HEK293 (cell line): ENCODE measurements at regions not wholly inside any gene's neighbourhood (a gene's known extent, or its start where the extent isn't known, plus 50 kb on each side); places are given as distances from the start of the nearest gene placed in this dataset.

ENCODE experiments used
- GFI1B ChIP-seq: fragments of 450-650 bp; formaldehyde crosslinking; IDR thresholded peaks from 2 replicates; pipeline ENCODE4 v1.5.1; 2016; ENCODE audit warnings: missing biosample characterization, missing genetic modification characterization
- GLI4 ChIP-seq: fragments of 450-650 bp; formaldehyde crosslinking; IDR thresholded peaks from 2 replicates; pipeline ENCODE4 v1.5.1; 2016; ENCODE audit warnings: missing biosample characterization, missing genetic modification characterization
- KLF16 ChIP-seq: fragments of 450-650 bp; formaldehyde crosslinking; IDR thresholded peaks from 2 replicates; pipeline ENCODE4 v1.5.1; 2017; ENCODE audit warnings: missing biosample characterization, missing genetic modification characterization
- REPIN1 ChIP-seq: fragments of 450-650 bp; formaldehyde crosslinking; IDR thresholded peaks from 2 replicates; pipeline ENCODE4 v1.5.1; 2017; ENCODE audit warnings: missing biosample characterization, missing genetic modification characterization, low read depth
- WT1 ChIP-seq: fragments of 450-650 bp; formaldehyde crosslinking; IDR thresholded peaks from 2 replicates; pipeline ENCODE4 v1.5.1; 2016; ENCODE audit warnings: missing biosample characterization, missing genetic modification characterization
- ZBTB20 ChIP-seq: fragments of 450-650 bp; formaldehyde crosslinking; IDR thresholded peaks from 2 replicates; pipeline ENCODE4 v1.5.1; 2016; ENCODE audit warnings: missing biosample characterization, missing genetic modification characterization
- ZBTB48 ChIP-seq: fragments of 450-650 bp; formaldehyde crosslinking; IDR thresholded peaks from 2 replicates; pipeline ENCODE4 v1.5.1; 2016; ENCODE audit warnings: missing biosample characterization, missing genetic modification characterization
- ZEB2 ChIP-seq: fragments of 450-650 bp; formaldehyde crosslinking; IDR thresholded peaks from 2 replicates; pipeline ENCODE4 v1.5.1; 2016; ENCODE audit warnings: missing biosample characterization, missing genetic modification characterization
- ZFP37 ChIP-seq: fragments of 450-650 bp; formaldehyde crosslinking; IDR thresholded peaks from 2 replicates; pipeline ENCODE4 v1.5.1; 2016; ENCODE audit warnings: missing biosample characterization, missing genetic modification characterization
- ZNF133 ChIP-seq: fragments of 450-650 bp; formaldehyde crosslinking; IDR thresholded peaks from 2 replicates; pipeline ENCODE4 v1.5.1; 2016; ENCODE audit warnings: missing biosample characterization, missing genetic modification characterization
- ZNF146 ChIP-seq: fragments of 450-650 bp; formaldehyde crosslinking; IDR thresholded peaks from 2 replicates; pipeline ENCODE4 v1.5.1; 2016; ENCODE audit warnings: missing biosample characterization, missing genetic modification characterization
- ZNF155 ChIP-seq: fragments of 450-650 bp; formaldehyde crosslinking; IDR thresholded peaks from 2 replicates; pipeline ENCODE4 v1.5.1; 2016; ENCODE audit warnings: missing biosample characterization, missing genetic modification characterization
- ZNF157 ChIP-seq: fragments of 450-650 bp; formaldehyde crosslinking; IDR thresholded peaks from 2 replicates; pipeline ENCODE4 v1.5.1; 2016; ENCODE audit warnings: missing biosample characterization, missing genetic modification characterization
- ZNF202 ChIP-seq: fragments of 450-650 bp; formaldehyde crosslinking; IDR thresholded peaks from 2 replicates; pipeline ENCODE4 v1.5.1; 2016; ENCODE audit warnings: missing biosample characterization, missing genetic modification characterization, borderline replicate concordance
- ZNF239 ChIP-seq: fragments of 450-650 bp; formaldehyde crosslinking; IDR thresholded peaks from 2 replicates; pipeline ENCODE4 v1.5.1; 2016; ENCODE audit warnings: missing biosample characterization, missing genetic modification characterization
- ZNF248 ChIP-seq: fragments of 450-650 bp; formaldehyde crosslinking; IDR thresholded peaks from 2 replicates; pipeline ENCODE4 v1.5.1; 2017; ENCODE audit warnings: missing biosample characterization, missing genetic modification characterization
- ZNF416 ChIP-seq: fragments of 450-650 bp; formaldehyde crosslinking; IDR thresholded peaks from 2 replicates; pipeline ENCODE4 v1.5.1; 2016; ENCODE audit warnings: missing biosample characterization, missing genetic modification characterization
- ZNF473 ChIP-seq: fragments of 450-650 bp; formaldehyde crosslinking; IDR thresholded peaks from 2 replicates; pipeline ENCODE4 v1.5.1; 2017; ENCODE audit warnings: missing biosample characterization, missing genetic modification characterization
- ZNF544 ChIP-seq: fragments of 450-650 bp; formaldehyde crosslinking; IDR thresholded peaks from 2 replicates; pipeline ENCODE4 v1.5.0; 2017; ENCODE audit warnings: missing biosample characterization, missing genetic modification characterization
- ZNF610 ChIP-seq: fragments of 450-650 bp; formaldehyde crosslinking; IDR thresholded peaks from 2 replicates; pipeline ENCODE4 v1.5.1; 2016; ENCODE audit warnings: missing biosample characterization, missing genetic modification characterization, borderline replicate concordance
- ZNF621 ChIP-seq: fragments of 450-650 bp; formaldehyde crosslinking; IDR thresholded peaks from 2 replicates; pipeline ENCODE4 v1.5.1; 2017; ENCODE audit warnings: missing biosample characterization, missing genetic modification characterization
- ZNF658 ChIP-seq: fragments of 450-650 bp; formaldehyde crosslinking; IDR thresholded peaks from 2 replicates; pipeline ENCODE4; 2016; ENCODE audit warnings: missing biosample characterization, missing genetic modification characterization
- ZNF747 ChIP-seq: fragments of 450-650 bp; formaldehyde crosslinking; IDR thresholded peaks from 2 replicates; pipeline ENCODE4 v1.5.1; 2016; ENCODE audit warnings: missing biosample characterization, missing genetic modification characterization
- ZSCAN30 ChIP-seq: fragments of 450-650 bp; IDR thresholded peaks from 2 replicates; pipeline ENCODE4 v1.5.1; 2018; ENCODE audit warnings: missing biosample characterization, mild to moderate bottlenecking, missing genetic modification characterization, moderate library complexity
- TF ChIP-seq, protein P1 (sequence below): sonication (generic); formaldehyde crosslinking; IDR thresholded peaks from 2 replicates; pipeline ENCODE4 v1.8.1; 2022; ENCODE audit warnings: mild to moderate bottlenecking, moderate library complexity, missing genetic modification reagents
- TF ChIP-seq, protein P2 (sequence below): fragments of 450-650 bp; formaldehyde crosslinking; IDR thresholded peaks from 2 replicates; pipeline ENCODE4 v1.5.1; 2017; ENCODE audit warnings: missing biosample characterization, missing genetic modification characterization
- TF ChIP-seq, protein P3 (sequence below): fragments of 450-650 bp; formaldehyde crosslinking; IDR thresholded peaks from 2 replicates; pipeline ENCODE4 v1.5.1; 2016; ENCODE audit warnings: missing biosample characterization, missing genetic modification characterization
- TF ChIP-seq, protein P4 (sequence below): fragments of 450-650 bp; formaldehyde crosslinking; IDR thresholded peaks from 2 replicates; pipeline ENCODE4 v1.5.1; 2016; ENCODE audit warnings: missing biosample characterization, missing genetic modification characterization
- TF ChIP-seq, protein P5 (sequence below): fragments of 450-650 bp; formaldehyde crosslinking; IDR thresholded peaks from 2 replicates; pipeline ENCODE4 v1.5.1; 2016; ENCODE audit warnings: missing biosample characterization, missing genetic modification characterization
- TF ChIP-seq, protein P6 (sequence below): IDR thresholded peaks from 2 replicates; pipeline ENCODE4 v1.6.1; 2011; ENCODE audit warnings: mild to moderate bottlenecking, low read depth, low read length, borderline replicate concordance
- TF ChIP-seq, protein P7 (sequence below): fragments of 450-650 bp; formaldehyde crosslinking; IDR thresholded peaks from 2 replicates; pipeline ENCODE4 v1.5.1; 2016; ENCODE audit warnings: missing biosample characterization, missing genetic modification characterization

DNA sequence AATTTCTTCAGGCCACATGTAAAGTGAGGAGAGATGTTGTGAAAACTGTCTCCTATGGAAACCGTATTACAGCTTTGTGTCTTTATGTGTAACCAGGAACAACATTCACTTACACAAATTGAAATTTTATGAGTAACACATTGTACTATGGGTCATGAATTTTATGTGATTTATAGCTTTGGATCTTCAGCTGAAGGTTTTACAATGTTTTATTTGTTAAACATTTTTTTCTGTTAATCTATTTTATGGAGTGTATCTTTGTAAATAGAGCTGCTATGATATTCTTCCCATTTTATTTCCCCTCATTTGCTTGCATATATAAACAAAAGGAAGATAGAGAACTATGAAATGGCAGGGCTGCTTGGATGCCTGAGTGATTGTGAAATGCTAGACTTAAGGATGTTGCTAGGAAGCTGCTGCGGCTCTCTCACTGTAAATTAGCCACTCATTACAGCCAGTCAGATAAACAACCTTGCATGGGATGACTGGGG is 104.5 kb upstream of the PCLO start (continued):
- TF ChIP-seq, protein P1, sequence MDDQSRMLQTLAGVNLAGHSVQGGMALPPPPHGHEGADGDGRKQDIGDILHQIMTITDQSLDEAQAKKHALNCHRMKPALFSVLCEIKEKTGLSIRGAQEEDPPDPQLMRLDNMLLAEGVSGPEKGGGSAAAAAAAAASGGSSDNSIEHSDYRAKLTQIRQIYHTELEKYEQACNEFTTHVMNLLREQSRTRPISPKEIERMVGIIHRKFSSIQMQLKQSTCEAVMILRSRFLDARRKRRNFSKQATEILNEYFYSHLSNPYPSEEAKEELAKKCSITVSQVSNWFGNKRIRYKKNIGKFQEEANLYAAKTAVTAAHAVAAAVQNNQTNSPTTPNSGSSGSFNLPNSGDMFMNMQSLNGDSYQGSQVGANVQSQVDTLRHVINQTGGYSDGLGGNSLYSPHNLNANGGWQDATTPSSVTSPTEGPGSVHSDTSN, result no peak
- no peak for TF ChIP-seq ZNF747 (tag by site-specific recombination)
- TF ChIP-seq ZFP37 (tag by site-specific recombination), result no peak
- no peak for TF ChIP-seq ZNF473 (tag by site-specific recombination)
- peak; percentile 98 for TF ChIP-seq WT1 (tag by site-specific recombination)
- peak; percentile 54; the same call in 1 of the 2 replicates for TF ChIP-seq ZNF146 (tag by site-specific recombination)
- TF ChIP-seq KLF16 (tag by site-specific recombination), result peak; percentile 69; the same call in 1 of the 2 replicates
- TF ChIP-seq ZNF155 (tag by site-specific recombination), result no peak
- TF ChIP-seq ZBTB48 (tag by site-specific recombination), result no peak
- no peak for TF ChIP-seq ZNF658
- TF ChIP-seq GFI1B (tag by site-specific recombination), result peak; percentile 75
- TF ChIP-seq REPIN1, result no peak; the same call in 1 of the 2 replicates
- TF ChIP-seq, protein P2, sequence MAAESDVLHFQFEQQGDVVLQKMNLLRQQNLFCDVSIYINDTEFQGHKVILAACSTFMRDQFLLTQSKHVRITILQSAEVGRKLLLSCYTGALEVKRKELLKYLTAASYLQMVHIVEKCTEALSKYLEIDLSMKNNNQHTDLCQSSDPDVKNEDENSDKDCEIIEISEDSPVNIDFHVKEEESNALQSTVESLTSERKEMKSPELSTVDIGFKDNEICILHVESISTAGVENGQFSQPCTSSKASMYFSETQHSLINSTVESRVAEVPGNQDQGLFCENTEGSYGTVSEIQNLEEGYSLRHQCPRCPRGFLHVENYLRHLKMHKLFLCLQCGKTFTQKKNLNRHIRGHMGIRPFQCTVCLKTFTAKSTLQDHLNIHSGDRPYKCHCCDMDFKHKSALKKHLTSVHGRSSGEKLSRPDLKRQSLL (tag by site-specific recombination), result peak; percentile 73
- no peak for TF ChIP-seq ZNF544 (tag by site-specific recombination)
- 0 out of 2 replicates have a peak, but pooled peaks have one; percentile 80 for TF ChIP-seq ZSCAN30 (tag by site-specific recombination)
- no peak for TF ChIP-seq ZNF248 (tag by site-specific recombination)
- TF ChIP-seq ZNF239, result 0 out of 2 replicates have a peak, but pooled peaks have one; percentile 54
- no peak for TF ChIP-seq ZNF621 (tag by site-specific recombination)
- no peak for TF ChIP-seq ZNF202
- no peak for TF ChIP-seq ZNF157 (tag by site-specific recombination)
- no peak for TF ChIP-seq ZNF416 (tag by site-specific recombination)
- no peak for TF ChIP-seq ZBTB20 (tag by site-specific recombination)
- TF ChIP-seq GLI4, result no peak
- TF ChIP-seq, protein P3, sequence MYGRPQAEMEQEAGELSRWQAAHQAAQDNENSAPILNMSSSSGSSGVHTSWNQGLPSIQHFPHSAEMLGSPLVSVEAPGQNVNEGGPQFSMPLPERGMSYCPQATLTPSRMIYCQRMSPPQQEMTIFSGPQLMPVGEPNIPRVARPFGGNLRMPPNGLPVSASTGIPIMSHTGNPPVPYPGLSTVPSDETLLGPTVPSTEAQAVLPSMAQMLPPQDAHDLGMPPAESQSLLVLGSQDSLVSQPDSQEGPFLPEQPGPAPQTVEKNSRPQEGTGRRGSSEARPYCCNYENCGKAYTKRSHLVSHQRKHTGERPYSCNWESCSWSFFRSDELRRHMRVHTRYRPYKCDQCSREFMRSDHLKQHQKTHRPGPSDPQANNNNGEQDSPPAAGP, result no peak
- TF ChIP-seq, protein P4, sequence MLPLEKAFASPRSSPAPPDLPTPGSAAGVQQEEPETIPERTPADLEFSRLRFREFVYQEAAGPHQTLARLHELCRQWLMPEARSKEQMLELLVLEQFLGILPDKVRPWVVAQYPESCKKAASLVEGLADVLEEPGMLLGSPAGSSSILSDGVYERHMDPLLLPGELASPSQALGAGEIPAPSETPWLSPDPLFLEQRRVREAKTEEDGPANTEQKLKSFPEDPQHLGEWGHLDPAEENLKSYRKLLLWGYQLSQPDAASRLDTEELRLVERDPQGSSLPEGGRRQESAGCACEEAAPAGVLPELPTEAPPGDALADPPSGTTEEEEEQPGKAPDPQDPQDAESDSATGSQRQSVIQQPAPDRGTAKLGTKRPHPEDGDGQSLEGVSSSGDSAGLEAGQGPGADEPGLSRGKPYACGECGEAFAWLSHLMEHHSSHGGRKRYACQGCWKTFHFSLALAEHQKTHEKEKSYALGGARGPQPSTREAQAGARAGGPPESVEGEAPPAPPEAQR (tag by site-specific recombination), result no peak
- peak; percentile 93 for TF ChIP-seq ZEB2 (tag by site-specific recombination)
- TF ChIP-seq ZNF133, result no peak
- TF ChIP-seq, protein P5, sequence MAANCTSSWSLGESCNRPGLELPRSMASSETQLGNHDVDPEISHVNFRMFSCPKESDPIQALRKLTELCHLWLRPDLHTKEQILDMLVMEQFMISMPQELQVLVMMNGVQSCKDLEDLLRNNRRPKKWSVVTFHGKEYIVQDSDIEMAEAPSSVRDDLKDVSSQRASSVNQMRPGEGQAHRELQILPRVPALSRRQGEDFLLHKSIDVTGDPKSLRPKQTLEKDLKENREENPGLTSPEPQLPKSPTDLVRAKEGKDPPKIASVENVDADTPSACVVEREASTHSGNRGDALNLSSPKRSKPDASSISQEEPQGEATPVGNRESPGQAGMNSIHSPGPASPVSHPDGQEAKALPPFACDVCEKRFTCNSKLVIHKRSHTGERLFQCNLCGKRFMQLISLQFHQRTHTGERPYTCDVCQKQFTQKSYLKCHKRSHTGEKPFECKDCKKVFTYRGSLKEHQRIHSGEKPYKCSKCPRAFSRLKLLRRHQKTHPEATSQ (tag by site-specific recombination), result no peak
- TF ChIP-seq, protein P6, sequence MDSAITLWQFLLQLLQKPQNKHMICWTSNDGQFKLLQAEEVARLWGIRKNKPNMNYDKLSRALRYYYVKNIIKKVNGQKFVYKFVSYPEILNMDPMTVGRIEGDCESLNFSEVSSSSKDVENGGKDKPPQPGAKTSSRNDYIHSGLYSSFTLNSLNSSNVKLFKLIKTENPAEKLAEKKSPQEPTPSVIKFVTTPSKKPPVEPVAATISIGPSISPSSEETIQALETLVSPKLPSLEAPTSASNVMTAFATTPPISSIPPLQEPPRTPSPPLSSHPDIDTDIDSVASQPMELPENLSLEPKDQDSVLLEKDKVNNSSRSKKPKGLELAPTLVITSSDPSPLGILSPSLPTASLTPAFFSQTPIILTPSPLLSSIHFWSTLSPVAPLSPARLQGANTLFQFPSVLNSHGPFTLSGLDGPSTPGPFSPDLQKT, result no peak
- TF ChIP-seq ZNF610 (tag by site-specific recombination), result peak; percentile 58; the same call in 1 of the 2 replicates
- TF ChIP-seq, protein P7, sequence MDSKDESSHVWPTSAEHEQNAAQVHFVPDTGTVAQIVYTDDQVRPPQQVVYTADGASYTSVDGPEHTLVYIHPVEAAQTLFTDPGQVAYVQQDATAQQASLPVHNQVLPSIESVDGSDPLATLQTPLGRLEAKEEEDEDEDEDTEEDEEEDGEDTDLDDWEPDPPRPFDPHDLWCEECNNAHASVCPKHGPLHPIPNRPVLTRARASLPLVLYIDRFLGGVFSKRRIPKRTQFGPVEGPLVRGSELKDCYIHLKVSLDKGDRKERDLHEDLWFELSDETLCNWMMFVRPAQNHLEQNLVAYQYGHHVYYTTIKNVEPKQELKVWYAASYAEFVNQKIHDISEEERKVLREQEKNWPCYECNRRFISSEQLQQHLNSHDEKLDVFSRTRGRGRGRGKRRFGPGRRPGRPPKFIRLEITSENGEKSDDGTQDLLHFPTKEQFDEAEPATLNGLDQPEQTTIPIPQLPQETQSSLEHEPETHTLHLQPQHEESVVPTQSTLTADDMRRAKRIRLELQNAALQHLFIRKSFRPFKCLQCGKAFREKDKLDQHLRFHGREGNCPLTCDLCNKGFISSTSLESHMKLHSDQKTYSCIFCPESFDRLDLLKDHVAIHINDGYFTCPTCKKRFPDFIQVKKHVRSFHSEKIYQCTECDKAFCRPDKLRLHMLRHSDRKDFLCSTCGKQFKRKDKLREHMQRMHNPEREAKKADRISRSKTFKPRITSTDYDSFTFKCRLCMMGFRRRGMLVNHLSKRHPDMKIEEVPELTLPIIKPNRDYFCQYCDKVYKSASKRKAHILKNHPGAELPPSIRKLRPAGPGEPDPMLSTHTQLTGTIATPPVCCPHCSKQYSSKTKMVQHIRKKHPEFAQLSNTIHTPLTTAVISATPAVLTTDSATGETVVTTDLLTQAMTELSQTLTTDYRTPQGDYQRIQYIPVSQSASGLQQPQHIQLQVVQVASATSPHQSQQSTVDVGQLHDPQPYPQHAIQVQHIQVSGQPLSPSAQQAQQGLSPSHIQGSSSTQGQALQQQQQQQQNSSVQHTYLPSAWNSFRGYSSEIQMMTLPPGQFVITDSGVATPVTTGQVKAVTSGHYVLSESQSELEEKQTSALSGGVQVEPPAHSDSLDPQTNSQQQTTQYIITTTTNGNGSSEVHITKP (tag by site-specific recombination), result no peak; the same call in 1 of the 2 replicates
